WTC11 (cell line): ENCODE measurements at regions not wholly inside any gene's neighbourhood (a gene's known extent, or its start where the extent isn't known, plus 50 kb on each side); places are given as distances from the start of the nearest gene placed in this dataset.

Experiments
- ATAC-seq: fragments of 200-7000 bp; cut with Tn5 transposase; 2 replicates; pipeline ENCODE4 v1.10.0; 2021; ENCODE audit warnings: mild to moderate bottlenecking, moderate library complexity
- CTCF ChIA-PET: fragments of 300-600 bp; sonication (Branson Sonifier 250); formaldehyde crosslinking; loops from one replicate; lab custom pipeline; 2021; ENCODE audit warnings: antibody characterized with exemption; lab: Charles Lee
- POLR2A ChIA-PET: fragments of 350-600 bp; sonication (Branson Sonifier 250); formaldehyde crosslinking; loops from one replicate; lab custom pipeline; 2021; ENCODE audit warnings: antibody characterized with exemption; lab: Charles Lee
- DNase-seq: peaks from one replicate; pipeline ENCODE4 v3.0.0; 2021; ENCODE audit warnings: low spot score
- H3K27ac Mint-ChIP-seq: 2 replicates; pipeline ENCODE4 v1.8.0; 2021; ENCODE audit warnings: mixed read lengths
- H3K27me3 Mint-ChIP-seq: 2 replicates; pipeline ENCODE4 v1.8.0; 2021; ENCODE audit warnings: low read depth, mild to moderate bottlenecking, moderate library complexity, mixed read lengths
- H3K36me3 Mint-ChIP-seq: 2 replicates; pipeline ENCODE4 v1.8.0; 2021; ENCODE audit warnings: mixed read lengths
- H3K4me1 Mint-ChIP-seq: 2 replicates; pipeline ENCODE4 v1.8.0; 2022; ENCODE audit warnings: mixed read lengths
- H3K4me3 Mint-ChIP-seq: 2 replicates; pipeline ENCODE4 v1.8.0; 2021; ENCODE audit warnings: mild to moderate bottlenecking, moderate library complexity, mixed read lengths
- H3K9me3 Mint-ChIP-seq: 2 replicates; pipeline ENCODE4 v1.8.0; 2021; ENCODE audit warnings: mixed read lengths
- ARID4B ChIP-seq: sonication (generic); formaldehyde crosslinking; IDR thresholded peaks from 2 replicates; pipeline ENCODE4 v1.8.0; 2023; ENCODE audit warnings: missing genetic modification reagents, mild to moderate bottlenecking, borderline replicate concordance
- CTCF ChIP-seq: fragments of 200-600 bp; IDR thresholded peaks from 2 replicates; pipeline ENCODE4 v1.8.0; 2022; ENCODE audit warnings: antibody characterized with exemption
- E2F1 ChIP-seq: sonication (generic); formaldehyde crosslinking; IDR thresholded peaks from 2 replicates; pipeline ENCODE4 v1.8.0; 2022; ENCODE audit warnings: mild to moderate bottlenecking, missing genetic modification reagents
- ETV6 ChIP-seq: sonication (generic); formaldehyde crosslinking; IDR thresholded peaks from 2 replicates; pipeline ENCODE4 v1.8.1; 2022; ENCODE audit warnings: mild to moderate bottlenecking, missing genetic modification reagents
- GTF2I ChIP-seq: fragments of 250-450 bp; sonication (Bioruptor Pico); conservative IDR thresholded peaks from 2 replicates; pipeline ENCODE4 v1.4.0; 2021; ENCODE audit warnings: mild to moderate bottlenecking
- HMGA2 ChIP-seq: fragments of 250-450 bp; sonication (Bioruptor Pico); IDR thresholded peaks from 2 replicates; pipeline ENCODE4 v1.4.0; 2021; ENCODE audit warnings: mild to moderate bottlenecking, moderate library complexity
- MXD4 ChIP-seq: fragments of 250-450 bp; sonication (Bioruptor Pico); IDR thresholded peaks from 2 replicates; pipeline ENCODE4 v1.8.0; 2021; ENCODE audit warnings: mild to moderate bottlenecking, moderate library complexity, borderline replicate concordance
- MYBL2 ChIP-seq: sonication (generic); formaldehyde crosslinking; IDR thresholded peaks from 2 replicates; pipeline ENCODE4 v1.8.1; 2023; ENCODE audit warnings: mild to moderate bottlenecking, moderate library complexity, missing genetic modification reagents
- NR1H2 ChIP-seq: sonication (generic); formaldehyde crosslinking; IDR thresholded peaks from 2 replicates; pipeline ENCODE4 v1.9.0; 2021; ENCODE audit warnings: mild to moderate bottlenecking, moderate library complexity, missing genetic modification reagents
- NR3C1 ChIP-seq: sonication (generic); formaldehyde crosslinking; conservative IDR thresholded peaks from 2 replicates; pipeline ENCODE4 v1.8.1; 2023; ENCODE audit warnings: low read depth, mild to moderate bottlenecking, missing genetic modification reagents
- USF1 ChIP-seq: sonication (generic); formaldehyde crosslinking; IDR thresholded peaks from 2 replicates; pipeline ENCODE4 v1.8.0; 2022; ENCODE audit warnings: mild to moderate bottlenecking, missing genetic modification reagents
- ZMAT4 ChIP-seq: fragments of 250-450 bp; sonication (Bioruptor Pico); IDR thresholded peaks from 2 replicates; pipeline ENCODE4 v1.9.0; 2021; ENCODE audit warnings: mild to moderate bottlenecking
- ZNF317 ChIP-seq: sonication (generic); formaldehyde crosslinking; IDR thresholded peaks from 2 replicates; pipeline ENCODE4 v1.8.1; 2023; ENCODE audit warnings: low read depth, mild to moderate bottlenecking, moderate library complexity, missing genetic modification reagents, borderline replicate concordance
- ZNF532 ChIP-seq: fragments of 250-450 bp; sonication (Bioruptor Pico); IDR thresholded peaks from 2 replicates; pipeline ENCODE4 v1.9.0; 2021; ENCODE audit warnings: mild to moderate bottlenecking, borderline replicate concordance

- no peak for ATAC-seq
- Mint-ChIP-seq H3K36me3 (0 out of 2 replicates have a peak, but pooled peaks cover 4% of the 10 kb centered on the region), H3K27me3 (no peaks in the 10 kb centered on the region), H3K4me1 (peaks cover 19% of the 10 kb centered on the region), H3K9me3 (peaks cover 10% of the 10 kb centered on the region), H3K4me3 (no peak overlapping the region)
- TF ChIP-seq MYBL2 (CRISPR knock-in tag), result no peak
- no peak for TF ChIP-seq ZNF532
- TF ChIP-seq E2F1 (CRISPR knock-in tag), result no peak
- no peak for TF ChIP-seq GTF2I (CRISPR knock-in tag)
- TF ChIP-seq ZMAT4 (CRISPR knock-in tag), result no peak
- no peak for TF ChIP-seq NR1H2 (CRISPR knock-in tag)
- TF ChIP-seq USF1 (CRISPR knock-in tag), result no peak
- TF ChIP-seq NR3C1 (CRISPR knock-in tag), result no peak
- no peak for TF ChIP-seq MXD4 (CRISPR knock-in tag)
- TF ChIP-seq CTCF, result no peak
- no peak for TF ChIP-seq ZNF317
- no peak for TF ChIP-seq ARID4B (CRISPR knock-in tag)
- no peak for TF ChIP-seq ETV6
- TF ChIP-seq HMGA2, result no peak
- TF ChIP-seq, all 79 proteins: peak for 0
- H3K27ac Mint-ChIP-seq, result no peak overlapping the region
- ChIA-PET CTCF (no interaction called here), POLR2A (no interaction called here)
- DNase-seq, result no peak
Observed at GRCh38 chr5:18117968-18118367, 483.7 kb downstream of the TAF11L14 start.
